Neural crest cell (in vitro differentiated cells): ENCODE measurements at regions not wholly inside any gene's neighbourhood (a gene's known extent, or its start where the extent isn't known, plus 50 kb on each side); places are given as distances from the start of the nearest gene placed in this dataset.

Experiments used
- DNase-seq: peaks from one replicate; pipeline ENCODE4 v3.0.0; 2021; ENCODE audit warnings: low read depth, mixed read lengths, low spot score
- H3K27ac Mint-ChIP-seq: one replicate; pipeline ENCODE4 v1.8.0; 2021; ENCODE audit warnings: mild to moderate bottlenecking, mixed read lengths; ENCODE audit not compliant: unreplicated experiment
- H3K27me3 Mint-ChIP-seq: 2 replicates; pipeline ENCODE4 v1.8.0; 2021; ENCODE audit warnings: low read depth, mild to moderate bottlenecking, mixed read lengths
- H3K36me3 Mint-ChIP-seq: 2 replicates; pipeline ENCODE4 v1.8.0; 2021; ENCODE audit warnings: low read depth, mild to moderate bottlenecking, mixed read lengths
- H3K4me1 Mint-ChIP-seq: 2 replicates; pipeline ENCODE4 v1.8.0; 2021; ENCODE audit warnings: mixed read lengths
- H3K4me3 Mint-ChIP-seq: one replicate; pipeline ENCODE4 v1.8.0; 2021; ENCODE audit warnings: mild to moderate bottlenecking, mixed read lengths
- H3K9me3 Mint-ChIP-seq: 2 replicates; pipeline ENCODE4 v1.8.0; 2021; ENCODE audit warnings: mixed read lengths
- TF ChIP-seq, protein P1 (sequence below): fragments of 200-600 bp; sonication (generic); conservative IDR thresholded peaks from 2 replicates; pipeline ENCODE4 v1.5.0; 2021; ENCODE audit warnings: antibody characterized with exemption, mild to moderate bottlenecking

DNA sequence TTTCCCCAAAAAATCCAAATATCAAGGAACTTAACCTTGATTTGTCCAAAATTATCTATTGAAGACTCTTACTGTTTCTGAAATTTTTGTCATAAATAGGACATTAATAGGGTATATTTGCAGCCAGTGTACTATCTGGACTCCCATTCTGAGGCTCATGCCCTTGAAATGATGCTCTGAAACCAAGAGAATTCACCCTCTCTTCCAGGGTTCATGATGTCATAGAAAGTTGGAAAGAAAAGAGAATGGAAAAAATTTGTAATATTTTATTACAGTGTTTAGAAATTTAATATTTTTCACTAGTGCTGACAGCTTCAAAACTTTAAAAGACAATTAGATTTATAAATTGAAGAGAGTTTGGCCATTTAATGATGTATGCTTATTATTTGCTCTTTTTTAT is 712.5 kb downstream of the MCTP2 start:
- Mint-ChIP-seq H3K27ac (no peak overlapping the region), H3K4me1 (no peaks in the 10 kb centered on the region), H3K4me3 (no peak overlapping the region), H3K27me3 (no peaks in the 10 kb centered on the region), H3K36me3 (no peaks in the 10 kb centered on the region), H3K9me3 (peaks cover 2% of the 10 kb centered on the region)
- TF ChIP-seq, protein P1, sequence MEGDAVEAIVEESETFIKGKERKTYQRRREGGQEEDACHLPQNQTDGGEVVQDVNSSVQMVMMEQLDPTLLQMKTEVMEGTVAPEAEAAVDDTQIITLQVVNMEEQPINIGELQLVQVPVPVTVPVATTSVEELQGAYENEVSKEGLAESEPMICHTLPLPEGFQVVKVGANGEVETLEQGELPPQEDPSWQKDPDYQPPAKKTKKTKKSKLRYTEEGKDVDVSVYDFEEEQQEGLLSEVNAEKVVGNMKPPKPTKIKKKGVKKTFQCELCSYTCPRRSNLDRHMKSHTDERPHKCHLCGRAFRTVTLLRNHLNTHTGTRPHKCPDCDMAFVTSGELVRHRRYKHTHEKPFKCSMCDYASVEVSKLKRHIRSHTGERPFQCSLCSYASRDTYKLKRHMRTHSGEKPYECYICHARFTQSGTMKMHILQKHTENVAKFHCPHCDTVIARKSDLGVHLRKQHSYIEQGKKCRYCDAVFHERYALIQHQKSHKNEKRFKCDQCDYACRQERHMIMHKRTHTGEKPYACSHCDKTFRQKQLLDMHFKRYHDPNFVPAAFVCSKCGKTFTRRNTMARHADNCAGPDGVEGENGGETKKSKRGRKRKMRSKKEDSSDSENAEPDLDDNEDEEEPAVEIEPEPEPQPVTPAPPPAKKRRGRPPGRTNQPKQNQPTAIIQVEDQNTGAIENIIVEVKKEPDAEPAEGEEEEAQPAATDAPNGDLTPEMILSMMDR: no peak
- DNase-seq: no peak

DNA sequence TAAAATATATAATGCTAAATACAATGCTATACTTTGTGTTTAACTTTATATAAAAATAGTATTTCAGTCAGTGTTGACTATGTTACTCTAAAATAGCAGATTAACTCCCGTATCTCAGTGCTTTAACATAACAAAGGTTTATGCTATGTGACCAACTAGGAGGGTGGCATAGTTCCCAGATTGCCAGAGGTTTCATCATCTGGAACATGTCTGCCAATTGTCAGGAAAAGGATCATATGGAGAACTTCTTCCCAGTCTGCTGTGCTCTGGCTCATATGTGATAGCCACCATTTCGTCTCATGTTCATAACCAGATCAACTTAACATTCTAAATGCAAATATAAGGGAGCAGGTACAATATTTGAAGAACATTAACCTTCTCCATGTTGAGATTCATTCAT is 720.2 kb downstream of the MCTP2 start:
- H3K9me3 Mint-ChIP-seq: peaks cover 7% of the 10 kb centered on the region
- H3K4me1 Mint-ChIP-seq: no peaks in the 10 kb centered on the region
- DNase-seq: no peak
- H3K36me3 Mint-ChIP-seq: no peaks in the 10 kb centered on the region
- H3K27ac Mint-ChIP-seq: no peak overlapping the region
- TF ChIP-seq, protein P1: no peak
- H3K27me3 Mint-ChIP-seq: no peaks in the 10 kb centered on the region
- H3K4me3 Mint-ChIP-seq: no peak overlapping the region

- Mint-ChIP-seq H3K27me3 (no peaks in the 10 kb centered on the region), H3K36me3 (peaks cover 8% of the 10 kb centered on the region), H3K4me1 (peaks cover 12% of the 10 kb centered on the region), H3K9me3 (peaks cover 14% of the 10 kb centered on the region), H3K27ac (no peak overlapping the region), H3K4me3 (no peak overlapping the region)
- TF ChIP-seq, protein P1: no peak
- DNase-seq: no peak
Measured at GRCh38 chr15:94963953-94964352, 732.6 kb downstream of the MCTP2 start.

- no peaks in the 10 kb centered on the region for H3K27me3 Mint-ChIP-seq
- DNase-seq: no peak
- H3K36me3 Mint-ChIP-seq: peaks cover 4% of the 10 kb centered on the region
- H3K4me3 Mint-ChIP-seq: no peak overlapping the region
- peaks cover 12% of the 10 kb centered on the region for H3K4me1 Mint-ChIP-seq
- H3K27ac Mint-ChIP-seq: no peak overlapping the region
- peaks cover 9% of the 10 kb centered on the region for H3K9me3 Mint-ChIP-seq
- TF ChIP-seq, protein P1: no peak
Measured at GRCh38 chr15:94965593-94965992, 734.2 kb downstream of the MCTP2 start.

- Mint-ChIP-seq H3K4me3 (no peak overlapping the region), H3K27ac (no peak overlapping the region), H3K4me1 (peaks cover 29% of the 10 kb centered on the region), H3K27me3 (no peaks in the 10 kb centered on the region), H3K36me3 (no peaks in the 10 kb centered on the region), H3K9me3 (peaks cover 3% of the 10 kb centered on the region)
- TF ChIP-seq, protein P1: no peak
- DNase-seq: no peak
Measured at GRCh38 chr15:94968133-94968532, 736.8 kb downstream of the MCTP2 start.

DNA sequence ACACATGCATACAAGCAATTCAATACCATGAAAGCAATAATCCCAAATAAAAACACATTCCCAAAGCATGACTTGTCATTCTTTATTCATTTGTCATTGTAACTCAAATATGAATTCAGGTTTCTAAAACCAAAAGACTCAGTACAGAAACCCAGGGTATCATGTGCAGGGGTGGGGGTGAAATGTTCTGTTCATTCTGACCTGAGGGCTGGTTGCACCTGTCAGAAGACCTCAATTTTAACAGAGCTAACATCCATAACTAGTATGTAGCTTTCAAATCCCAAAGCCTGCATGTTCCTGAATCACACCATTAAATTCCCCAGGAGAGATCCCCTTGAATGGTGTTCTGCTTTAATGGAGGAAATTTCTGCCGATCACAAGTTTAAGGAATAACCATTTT is 738.7 kb downstream of the MCTP2 start:
- H3K27ac Mint-ChIP-seq: no peak overlapping the region
- TF ChIP-seq, protein P1: no peak
- H3K4me1 Mint-ChIP-seq: peaks cover 29% of the 10 kb centered on the region
- no peaks in the 10 kb centered on the region for H3K36me3 Mint-ChIP-seq
- DNase-seq: no peak
- no peaks in the 10 kb centered on the region for H3K9me3 Mint-ChIP-seq
- H3K27me3 Mint-ChIP-seq: no peaks in the 10 kb centered on the region
- no peak overlapping the region for H3K4me3 Mint-ChIP-seq
